NCI-H2227 (cell line): ENCODE measurements at regions not wholly inside any gene's neighbourhood (a gene's known extent, or its start where the extent isn't known, plus 50 kb on each side); places are given as distances from the start of the nearest gene placed in this dataset.

Experiments used
- DNase-seq: peaks from one replicate; lab custom pipeline; 2025; ENCODE audit not compliant: unreplicated experiment; lab: John Stamatoyannopoulos, UW

- DNase-seq, result no peak
These were observed 55.7 kb downstream of the IRF2BP2 start for GRCh38 chr1:234554218-234554697.

GRCh38 chr1:234553240-234554188, 56.5 kb downstream of the IRF2BP2 start:
- DNase-seq, result no peak

- no peak for DNase-seq
These were observed 59.0 kb downstream of the IRF2BP2 start for GRCh38 chr1:234551032-234551378.

- no peak for DNase-seq
These were observed 59.5 kb downstream of the IRF2BP2 start for GRCh38 chr1:234550341-234551031.

GRCh38 chr1:234549447-234550021, 60.4 kb downstream of the IRF2BP2 start:
- no peak for DNase-seq

- peak; percentile 29 for DNase-seq
These were observed 62.8 kb downstream of the IRF2BP2 start for GRCh38 chr1:234546890-234547788.

GRCh38 chr1:234546387-234546704, 63.6 kb downstream of the IRF2BP2 start:
- DNase-seq, result no peak

- DNase-seq, result peak; percentile 75
These were observed 64.2 kb downstream of the IRF2BP2 start for GRCh38 chr1:234545517-234546386.

- peak; percentile 96 for DNase-seq
These were observed 65.2 kb upstream of the TARBP1 start for GRCh38 chr1:234544087-234544579.

- peak; percentile 16 for DNase-seq
These were observed 64.6 kb upstream of the TARBP1 start for GRCh38 chr1:234543442-234544086.

GRCh38 chr1:234542211-234542850, 63.4 kb upstream of the TARBP1 start:
- DNase-seq, result no peak

- DNase-seq, result no peak
These were observed 62.5 kb upstream of the TARBP1 start for GRCh38 chr1:234541286-234541975.

GRCh38 chr1:234540404-234540762, 61.4 kb upstream of the TARBP1 start:
- no peak for DNase-seq

- no peak for DNase-seq
These were observed 60.9 kb upstream of the TARBP1 start for GRCh38 chr1:234539666-234540403.

GRCh38 chr1:234538930-234539649, 60.1 kb upstream of the TARBP1 start:
- DNase-seq, result no peak

- DNase-seq, result no peak
These were observed 59.2 kb upstream of the TARBP1 start for GRCh38 chr1:234538062-234538731.
